ENCODE measurements at regions not wholly inside any gene's neighbourhood (a gene's known extent, or its start where the extent isn't known, plus 50 kb on each side); places are given as distances from the start of the nearest gene placed in this dataset.

DNA sequence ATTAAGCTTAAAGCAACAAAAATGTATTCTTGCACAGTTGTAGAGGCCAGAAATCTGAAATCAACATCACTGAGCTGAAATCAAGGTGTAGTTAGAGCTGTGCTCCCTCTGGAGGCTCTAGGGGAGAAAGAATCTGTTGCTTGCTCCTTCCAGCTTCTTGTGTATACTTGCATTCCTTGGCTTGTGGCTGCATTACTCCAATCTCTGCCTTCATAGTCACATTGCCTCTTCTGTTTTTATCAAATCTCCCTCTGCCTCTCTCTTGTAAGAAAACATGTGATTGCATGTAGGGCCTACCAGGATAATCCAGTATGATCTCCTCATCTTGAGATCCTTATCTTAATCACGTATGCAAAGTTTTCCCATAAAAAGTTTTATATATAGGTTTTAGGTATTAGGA lies 487.9 kb upstream of the SGO1 start:
- no peak overlapping the region for H2BK5ac ChIP-seq (ENCODE audit: insufficient read length, low read length)
- no peak overlapping the region for H2BK12ac ChIP-seq (ENCODE audit: insufficient read length, low read depth, low read length)
- no peaks in the 10 kb centered on the region for H3K79me2 ChIP-seq (ENCODE audit: insufficient read depth, low read length)
- TF ChIP-seq, protein P1, sequence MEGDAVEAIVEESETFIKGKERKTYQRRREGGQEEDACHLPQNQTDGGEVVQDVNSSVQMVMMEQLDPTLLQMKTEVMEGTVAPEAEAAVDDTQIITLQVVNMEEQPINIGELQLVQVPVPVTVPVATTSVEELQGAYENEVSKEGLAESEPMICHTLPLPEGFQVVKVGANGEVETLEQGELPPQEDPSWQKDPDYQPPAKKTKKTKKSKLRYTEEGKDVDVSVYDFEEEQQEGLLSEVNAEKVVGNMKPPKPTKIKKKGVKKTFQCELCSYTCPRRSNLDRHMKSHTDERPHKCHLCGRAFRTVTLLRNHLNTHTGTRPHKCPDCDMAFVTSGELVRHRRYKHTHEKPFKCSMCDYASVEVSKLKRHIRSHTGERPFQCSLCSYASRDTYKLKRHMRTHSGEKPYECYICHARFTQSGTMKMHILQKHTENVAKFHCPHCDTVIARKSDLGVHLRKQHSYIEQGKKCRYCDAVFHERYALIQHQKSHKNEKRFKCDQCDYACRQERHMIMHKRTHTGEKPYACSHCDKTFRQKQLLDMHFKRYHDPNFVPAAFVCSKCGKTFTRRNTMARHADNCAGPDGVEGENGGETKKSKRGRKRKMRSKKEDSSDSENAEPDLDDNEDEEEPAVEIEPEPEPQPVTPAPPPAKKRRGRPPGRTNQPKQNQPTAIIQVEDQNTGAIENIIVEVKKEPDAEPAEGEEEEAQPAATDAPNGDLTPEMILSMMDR (conservative IDR thresholded peaks at IDR 0.05) = 0 out of 3 replicates have a peak, but pooled peaks have one; percentile 12
- no peak overlapping the region for H4K8ac ChIP-seq (replicated peaks; ENCODE audit: insufficient read length, low read depth, low read length)
- H2BK20ac ChIP-seq (ENCODE audit: low read depth, low read length, poor library complexity, severe bottlenecking) = no peak overlapping the region
- H2AFZ ChIP-seq (ENCODE audit: low read length) = no peak overlapping the region
- no peak overlapping the region for H3K23ac ChIP-seq (ENCODE audit: insufficient read length, low read depth, low read length)
- no CpG with 5 or more reads among the region's 1 CpG for WGBS (ENCODE audit: extremely low coverage, insufficient read length, low lambda C conversion rate)
- H3T11ph ChIP-seq (ENCODE audit: low read length) = no peak overlapping the region
- H3K27me3 Mint-ChIP-seq (ENCODE audit: low read depth) = no peaks in the 10 kb centered on the region
- H3K4me3 Mint-ChIP-seq = no peak overlapping the region
- H3K18ac ChIP-seq (ENCODE audit: insufficient read length, low read depth, low read length) = no peak overlapping the region
- no peak overlapping the region for H4K5ac ChIP-seq (ENCODE audit: insufficient read length, low read depth, low read length)
- no peak overlapping the region for H3K4me2 ChIP-seq (ENCODE audit: insufficient read depth, insufficient read length, low read length)
- H3K23me2 ChIP-seq (ENCODE audit: insufficient read length, low read depth, low read length, poor library complexity, severe bottlenecking) = no peaks in the 10 kb centered on the region
- no peaks in the 10 kb centered on the region for H3K79me1 ChIP-seq (ENCODE audit: insufficient read depth, low read depth, low read length, poor library complexity, severe bottlenecking)
- H2BK15ac ChIP-seq (ENCODE audit: low read depth, low read length) = no peak overlapping the region
- no peak overlapping the region for H3K9ac ChIP-seq (ENCODE audit: extremely low read depth, insufficient read length, low read length)
- no peak overlapping the region for H3K4ac ChIP-seq (ENCODE audit: low read depth, low read length)
- H3K27ac Mint-ChIP-seq = no peak overlapping the region
- DNase-seq = no peak
- H3K14ac ChIP-seq (ENCODE audit: insufficient read depth, low read length) = no peak overlapping the region
- H4K91ac ChIP-seq (ENCODE audit: insufficient read length, low read depth, low read length) = no peak overlapping the region
- H3K4me1 Mint-ChIP-seq = no peaks in the 10 kb centered on the region; a peak in 1 of 4 replicates
- H3K4me1 ChIP-seq (ENCODE audit: insufficient read depth, low read length) = no peaks in the 10 kb centered on the region
- H3K56ac ChIP-seq (ENCODE audit: insufficient read length, low read depth, low read length) = no peak overlapping the region
- no peak overlapping the region for H2BK120ac ChIP-seq (ENCODE audit: low read depth, low read length, poor library complexity, severe bottlenecking)
- H3K9me3 Mint-ChIP-seq = peaks cover 5 to 12% of the 10 kb centered on the region in 2 experiments; a peak in 4 of 5 replicates
- H2AK5ac ChIP-seq (ENCODE audit: insufficient read length, low read length) = no peak overlapping the region
- H4K20me1 ChIP-seq (ENCODE audit: control insufficient read depth, insufficient read depth, insufficient read length) = no peaks in the 10 kb centered on the region
- no peaks in the 10 kb centered on the region for H3K27me3 ChIP-seq (ENCODE audit: insufficient read depth, low read length)
- H3K27ac ChIP-seq (ENCODE audit: insufficient read length, low read depth, low read length) = no peak overlapping the region
- H3K36me3 Mint-ChIP-seq (ENCODE audit: insufficient read depth in 1 of 3, low read depth in 3 of 3) = peaks cover 2 to 6% (median 4%) of the 10 kb centered on the region in 3 experiments; a peak in 1 of 7 replicates
- no peaks in the 10 kb centered on the region for H3K9me3 ChIP-seq (ENCODE audit: control insufficient read depth, low read depth, low read length)

All from H9 (cell line).